ENCODE measurements at regions not wholly inside any gene's neighbourhood (a gene's known extent, or its start where the extent isn't known, plus 50 kb on each side); places are given as distances from the start of the nearest gene placed in this dataset.

DNA sequence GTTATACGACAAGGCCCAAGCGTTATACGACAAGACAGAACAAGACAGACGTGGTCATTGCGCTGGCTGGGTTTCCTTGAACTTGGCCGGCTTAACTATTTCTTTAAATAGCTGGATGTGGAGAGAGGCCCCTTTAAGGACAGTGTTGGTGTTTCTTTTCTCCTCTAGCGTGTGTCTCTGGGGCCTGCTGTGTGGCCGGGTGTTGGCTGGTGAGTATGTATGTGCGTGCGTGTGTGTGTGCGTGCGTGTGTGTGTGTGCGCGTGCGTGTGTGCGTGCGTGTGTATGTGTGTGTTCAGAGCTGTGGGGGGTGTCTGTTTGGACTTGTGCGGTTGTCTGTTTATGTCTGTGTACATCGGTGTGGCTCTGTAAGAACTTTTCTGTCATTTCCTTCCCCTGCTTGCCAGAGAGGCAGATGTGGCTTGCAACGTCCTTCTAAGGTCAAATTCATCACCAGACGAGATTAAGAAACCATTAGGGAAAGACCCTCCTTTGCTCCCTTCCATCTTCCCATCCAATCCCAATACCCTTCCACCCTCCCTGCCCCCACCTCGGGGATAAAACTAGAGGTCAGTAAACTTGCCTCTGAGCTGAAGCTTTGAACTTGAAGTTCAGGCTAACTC is 78.6 kb upstream of the TBX3 start:
- Histone ChIP-seq H3K4me3 (ENCODE audit: low read depth in 1 of 3, low read length in 3 of 3) (no peak overlapping the region), H3K27me3 (ENCODE audit: control insufficient read depth in 4 of 4, insufficient read depth in 4 of 4, low read length in 3 of 4) (no peaks in the 10 kb centered on the region), H3K36me3 (ENCODE audit: control insufficient read depth in 4 of 4, insufficient read depth in 3 of 4, low read depth in 1 of 4, low read length in 3 of 4) (no peaks in the 10 kb centered on the region), H3K9ac (ENCODE audit: low read depth in 1 of 2, low read length in 2 of 2) (no peak overlapping the region), H3K27ac (ENCODE audit: low read depth in 1 of 2, low read length in 2 of 2) (no peak overlapping the region), H3K4me1 (ENCODE audit: control insufficient read depth in 4 of 4, insufficient read depth in 4 of 4, low read length in 3 of 4) (no peaks in the 10 kb centered on the region), H3K9me3 (ENCODE audit: control insufficient read depth in 4 of 4, low read length in 3 of 4) (no peaks in the 10 kb centered on the region)
- TF ChIP-seq ZBTB33 (IDR thresholded peaks at IDR 0.05) = no peak
- peak in 1 of 2 donors; percentile 6 for TF ChIP-seq RAD21 (IDR thresholded peaks at IDR 0.05)
- TF ChIP-seq JUND (IDR thresholded peaks at IDR 0.05) = no peak
- peak; percentile 53 to 55 for TF ChIP-seq RXRA (IDR thresholded peaks at IDR 0.05)
- TF ChIP-seq NR2F2 (IDR thresholded peaks at IDR 0.05) = peak; percentile 65
- peak; percentile 17 for TF ChIP-seq SP1 (IDR thresholded peaks at IDR 0.05)
- no peak for DNase-seq (ENCODE audit: low spot score)
- 81% methylated on average over 22 of the region's 22 CpGs for WGBS

- no peaks in the 10 kb centered on the region for H3K9me3 ChIP-seq (ENCODE audit: control insufficient read depth in 4 of 4, low read length in 3 of 4)
- H3K27ac ChIP-seq (ENCODE audit: low read depth in 1 of 2, low read length in 2 of 2) = no peak overlapping the region
- TF ChIP-seq ATF3 (IDR thresholded peaks at IDR 0.05) = no peak
- TF ChIP-seq CTCF (IDR thresholded peaks at IDR 0.05; ENCODE audit: low read depth, low read length, missing input control) = no peak
- TF ChIP-seq JUND (IDR thresholded peaks at IDR 0.05) = no peak
- no peak for TF ChIP-seq TAF1 (conservative IDR thresholded peaks at IDR 0.05)
- TF ChIP-seq FOXA2 (IDR thresholded peaks at IDR 0.05) = no peak
- no peak for TF ChIP-seq NR2F2 (IDR thresholded peaks at IDR 0.05)
- no peak for TF ChIP-seq YY1 (IDR thresholded peaks at IDR 0.05)
- TF ChIP-seq EGR1 (IDR thresholded peaks at IDR 0.05; ENCODE audit: low read depth in 2 of 2) = no peak
- no peak for TF ChIP-seq SP1 (IDR thresholded peaks at IDR 0.05)
- TF ChIP-seq RAD21 (IDR thresholded peaks at IDR 0.05) = no peak
- no peaks in the 10 kb centered on the region for H3K27me3 ChIP-seq (ENCODE audit: control insufficient read depth in 4 of 4, insufficient read depth in 4 of 4, low read length in 3 of 4)
- WGBS = 85% methylated on average over 10 of the region's 10 CpGs
- H3K4me1 ChIP-seq (ENCODE audit: control insufficient read depth in 4 of 4, insufficient read depth in 4 of 4, low read length in 3 of 4) = no peaks in the 10 kb centered on the region
- H3K9ac ChIP-seq (ENCODE audit: low read depth in 1 of 2, low read length in 2 of 2) = no peak overlapping the region
- no peak overlapping the region for H3K4me3 ChIP-seq (ENCODE audit: low read depth in 1 of 3, low read length in 3 of 3)
- H3K36me3 ChIP-seq (ENCODE audit: control insufficient read depth in 4 of 4, insufficient read depth in 3 of 4, low read depth in 1 of 4, low read length in 3 of 4) = no peaks in the 10 kb centered on the region
- DNase-seq (ENCODE audit: low spot score) = no peak
These were observed 76.3 kb upstream of the TBX3 start for GRCh38 chr12:114760151-114760877.

GRCh38 chr12:114759635-114760034 is 75.7 kb upstream of the TBX3 start:
- H3K36me3 ChIP-seq (ENCODE audit: control insufficient read depth in 4 of 4, insufficient read depth in 3 of 4, low read depth in 1 of 4, low read length in 3 of 4) = no peaks in the 10 kb centered on the region
- H3K4me1 ChIP-seq (ENCODE audit: control insufficient read depth in 4 of 4, insufficient read depth in 4 of 4, low read length in 3 of 4) = no peaks in the 10 kb centered on the region
- TF ChIP-seq TAF1 (conservative IDR thresholded peaks at IDR 0.05) = no peak
- H3K9me3 ChIP-seq (ENCODE audit: control insufficient read depth in 4 of 4, low read length in 3 of 4) = no peaks in the 10 kb centered on the region
- no peak overlapping the region for H3K27ac ChIP-seq (ENCODE audit: low read depth in 1 of 2, low read length in 2 of 2)
- WGBS = 95% methylated on average over 11 of the region's 11 CpGs
- H3K4me3 ChIP-seq (ENCODE audit: low read depth in 1 of 3, low read length in 3 of 3) = no peak overlapping the region
- H3K9ac ChIP-seq (ENCODE audit: low read depth in 1 of 2, low read length in 2 of 2) = no peak overlapping the region
- no peak for DNase-seq (ENCODE audit: low spot score)
- H3K27me3 ChIP-seq (ENCODE audit: control insufficient read depth in 4 of 4, insufficient read depth in 4 of 4, low read length in 3 of 4) = no peaks in the 10 kb centered on the region

All from liver (tissue), 8 donors.